ENCODE measurements at regions not wholly inside any gene's neighbourhood (a gene's known extent, or its start where the extent isn't known, plus 50 kb on each side); places are given as distances from the start of the nearest gene placed in this dataset.

DNA sequence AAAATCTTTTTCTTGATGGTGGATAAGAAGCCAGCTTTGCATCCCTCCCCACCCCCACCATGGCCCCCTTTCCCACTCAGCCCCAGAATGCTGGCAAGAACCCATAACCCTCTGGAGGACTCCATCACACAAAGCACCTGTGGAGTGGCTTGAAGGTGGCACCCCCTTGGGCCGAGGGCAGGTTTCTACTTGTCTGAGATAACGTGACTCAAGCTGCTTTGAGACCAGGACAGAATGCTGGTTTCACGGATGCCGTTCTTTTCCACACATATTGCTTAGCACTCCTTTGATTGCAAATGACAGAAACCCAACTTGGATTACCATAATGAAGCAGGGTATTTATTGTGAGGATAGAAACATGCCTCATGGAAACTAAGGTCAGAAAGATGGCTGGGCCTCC is 82.2 kb downstream of the LACC1 start:
- FAIRE-seq: no peak
- no peak overlapping the region; the same call in 1 of the 2 replicates for H4K8ac ChIP-seq (ENCODE audit: extremely low read depth, insufficient read depth, low read length)
- CTCF ChIA-PET (ENCODE audit: partially characterized antibody): interaction anchor here (1.5 to 2.0 kb wide), 2 partner anchors 53 to 86 kb away, joined by 3 to 8 read pairs; no protein-coding TSS in a partner anchor

More for the DNA sequence above, 82.2 kb downstream of the LACC1 start:
- POLR2A ChIA-PET (ENCODE audit: partially characterized antibody): no interaction called here
- H3K79me2 ChIP-seq (ENCODE audit: control insufficient read depth in 1 of 2, insufficient read depth in 2 of 2, low read length in 2 of 2): no peaks in the 10 kb centered on the region
- TF ChIP-seq EZH2 (IDR thresholded peaks at IDR 0.05; ENCODE audit: low read depth, low read length, severe bottlenecking): no peak
- no peak for TF ChIP-seq BCL11A (IDR thresholded peaks at IDR 0.05; ENCODE audit: low read depth in 2 of 2, low read length in 2 of 2)
- no peak for TF ChIP-seq POLR2AphosphoS5 (IDR thresholded peaks at IDR 0.05; ENCODE audit: low read depth, low read length)
- no peak for TF ChIP-seq GABPA (IDR thresholded peaks at IDR 0.05; ENCODE audit: borderline replicate concordance, insufficient read depth, low read length)
- TF ChIP-seq HDAC2 (IDR thresholded peaks at IDR 0.05; ENCODE audit: borderline replicate concordance in 1 of 2, low read depth in 2 of 2, low read length in 2 of 2): no peak
- TF ChIP-seq RXRA (IDR thresholded peaks at IDR 0.05; ENCODE audit: insufficient read depth, low read depth, low read length): no peak
- TF ChIP-seq CHD1 (IDR thresholded peaks at IDR 0.05; ENCODE audit: low read depth, low read length): no peak
- TF ChIP-seq NRF1 (IDR thresholded peaks at IDR 0.05; ENCODE audit: low read depth, low read length): no peak
- no peak for TF ChIP-seq HDAC6 (IDR thresholded peaks at IDR 0.05; ENCODE audit: low read depth, low read length)
- no peak for TF ChIP-seq SIX5 (IDR thresholded peaks at IDR 0.05; ENCODE audit: low read depth, low read length)
- 89% methylated on average over 4 of the region's 4 CpGs; no CpG with 5 or more reads in 1 of the 2 experiments for WGBS, 2 experiments (ENCODE audit: extremely low coverage in 1 of 2, insufficient coverage in 1 of 2, insufficient read length in 1 of 2, insufficient replicate concordance in 2 of 2, low coverage in 1 of 2, low lambda C conversion rate in 2 of 2, missing lambda C conversion rate in 1 of 2)
- no peaks in the 10 kb centered on the region for H3K36me3 ChIP-seq (ENCODE audit: control insufficient read depth in 2 of 4, insufficient read depth in 4 of 4, low read length in 3 of 4)
- H3K9ac ChIP-seq (replicated peaks in 1 of 4; ENCODE audit: extremely low read depth in 1 of 4, low read depth in 3 of 4, low read length in 3 of 4): no peak overlapping the region
- no peak overlapping the region for H2BK120ac ChIP-seq (replicated peaks; ENCODE audit: low read depth, low read length)
- H2AFZ ChIP-seq (ENCODE audit: low read length): no peak overlapping the region
- no peak overlapping the region for H4K91ac ChIP-seq (replicated peaks; ENCODE audit: insufficient read length, low read length)
- H4K20me1 ChIP-seq (replicated peaks in 1 of 2; ENCODE audit: control insufficient read depth in 1 of 2, insufficient read depth in 2 of 2, low read length in 2 of 2): no peaks in the 10 kb centered on the region
- H2AK5ac ChIP-seq (ENCODE audit: low read depth, low read length): no peak overlapping the region
- no peak for DNase-seq (ENCODE audit: low read depth in 1 of 2, low spot score in 2 of 2)
- no peak overlapping the region for H2BK15ac ChIP-seq (ENCODE audit: low read length)
- no peaks in the 10 kb centered on the region for H3K79me1 ChIP-seq (ENCODE audit: low read depth, low read length)
- H3K56ac ChIP-seq (replicated peaks; ENCODE audit: insufficient read length, low read depth, low read length): no peak overlapping the region
- H4K5ac ChIP-seq (ENCODE audit: insufficient read length, low read depth, low read length): no peak overlapping the region
- H2BK5ac ChIP-seq (ENCODE audit: low read depth, low read length): no peak overlapping the region
- no peaks in the 10 kb centered on the region for H3K27me3 ChIP-seq (replicated peaks in 1 of 4; ENCODE audit: control insufficient read depth in 3 of 4, extremely low read depth in 1 of 4, insufficient read depth in 3 of 4, low read length in 3 of 4)
- H3K18ac ChIP-seq (ENCODE audit: extremely low read depth, low read length): no peak overlapping the region
- no peak overlapping the region for H2BK12ac ChIP-seq (ENCODE audit: low read depth, low read length)
- no peak overlapping the region for H3K4ac ChIP-seq (replicated peaks; ENCODE audit: insufficient read length, low read depth, low read length)
- H3K23ac ChIP-seq (ENCODE audit: insufficient read length): no peak overlapping the region
- peaks cover 0 to 2% (median 0%) of the 10 kb centered on the region in 4 experiments; a peak in 1 of 7 replicates for H3K4me1 ChIP-seq (replicated peaks in 1 of 4; ENCODE audit: control insufficient read depth in 3 of 4, insufficient read depth in 4 of 4, low read length in 3 of 4)
- H3K9me3 ChIP-seq (ENCODE audit: insufficient read depth in 2 of 2, low read depth in 1 of 2, low read length in 1 of 2): no peaks in the 10 kb centered on the region
- H3K4me2 ChIP-seq (ENCODE audit: insufficient read depth in 1 of 2, low read depth in 2 of 2, low read length in 2 of 2): no peak overlapping the region
- no peak overlapping the region for H3K4me3 ChIP-seq (ENCODE audit: extremely low read depth in 1 of 4, insufficient read depth in 2 of 4, low read depth in 3 of 4, low read length in 4 of 4)
- no peak overlapping the region for H3K27ac ChIP-seq (ENCODE audit: low read depth, low read length)
- H3K23me2 ChIP-seq (ENCODE audit: low read depth, low read length): no peaks in the 10 kb centered on the region
- H3K14ac ChIP-seq (ENCODE audit: insufficient read length): no peak overlapping the region
- no peak overlapping the region for H2BK20ac ChIP-seq (ENCODE audit: low read length)
